Prostate gland (tissue), 2 donors: ENCODE measurements at regions not wholly inside any gene's neighbourhood (a gene's known extent, or its start where the extent isn't known, plus 50 kb on each side); places are given as distances from the start of the nearest gene placed in this dataset.

Experiments used
- DNase-seq: peaks from one replicate; pipeline ENCODE4 v3.0.0-alpha.2; 2019; ENCODE audit warnings: low spot score
- H3K27ac ChIP-seq, 2 donors: fragments of 200-600 bp; sonication (generic); 2 replicates each; pipeline ENCODE4 v1.5.1; 2017 to 2019
- H3K27me3 ChIP-seq: fragments of 200-600 bp; sonication (generic); replicated peaks from 2 replicates; pipeline ENCODE4 v1.5.1; 2019; ENCODE audit not compliant: insufficient read depth
- H3K36me3 ChIP-seq, 2 donors: fragments of 200-600 bp; sonication (generic); 1 replicate in 1 of 2; 2 replicates in 1 of 2; pipeline versions ENCODE4 v1.5.1 to v1.8.1; 2017 to 2019
- H3K4me1 ChIP-seq: fragments of 200-600 bp; sonication (generic); replicated peaks from 2 replicates; pipeline ENCODE4 v1.5.1; 2019
- H3K4me3 ChIP-seq, 2 donors: fragments of 200-600 bp; sonication (generic); 2 replicates each; pipeline ENCODE4 v1.5.1; 2017 to 2019
- H3K9me3 ChIP-seq: fragments of 200-600 bp; sonication (generic); 2 replicates; pipeline ENCODE4 v1.5.1; 2017
- CTCF ChIP-seq, 4 experiments: fragments of 200-600 bp in 2 of 4; fragments of 450-650 bp in 2 of 4; sonication (generic) in 2 of 4; IDR thresholded peaks; 1 replicate in 3 of 4; 2 replicates in 1 of 4; pipeline ENCODE4 v1.5.1; 2016 to 2019; ENCODE audit warnings: antibody characterized with exemption in 4 of 4, mild to moderate bottlenecking in 2 of 4, moderate library complexity in 2 of 4
- POLR2A ChIP-seq: fragments of 450-650 bp; IDR thresholded peaks from one replicate; pipeline ENCODE4 v1.6.1; 2016; ENCODE audit warnings: antibody characterized with exemption, mild to moderate bottlenecking
- POLR2AphosphoS5 ChIP-seq: sonication (generic); formaldehyde crosslinking; IDR thresholded peaks from one replicate; pipeline ENCODE4 v1.6.1; 2017; ENCODE audit warnings: antibody characterized with exemption
- WGBS: methylation state at CpG from one replicate; pipeline ENCODE4 v1.1.5; 2018; 5-methylcytosine and 5-hydroxymethylcytosine counted together
- intact Hi-C: fragments of 100-400 bp; cut with DNase I; formaldehyde crosslinking; loops from one replicate; pipeline ENCODE4 v1.14.2; 2022

DNA sequence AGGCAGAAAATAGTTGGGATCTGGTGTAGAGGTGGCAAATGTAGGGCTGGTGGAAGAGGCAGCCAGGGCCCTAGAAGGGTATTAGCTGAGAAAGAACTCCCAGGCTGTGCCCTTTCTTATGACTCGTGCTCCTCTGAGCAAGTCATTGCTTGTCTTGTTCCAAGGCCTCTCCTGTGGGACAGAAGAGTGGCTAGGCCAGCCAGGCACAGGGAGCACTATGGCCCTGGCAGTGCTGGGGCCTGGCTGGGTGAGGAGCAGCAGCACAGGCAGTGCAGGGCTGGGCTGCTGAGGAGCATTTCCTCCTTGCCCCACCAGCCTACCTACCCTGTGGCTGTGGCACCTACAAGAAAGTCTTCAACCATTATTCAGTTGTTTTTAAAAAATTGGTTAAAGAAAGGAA lies 298.5 kb upstream of the NR3C2 start:
- H3K9me3 ChIP-seq, result no peaks in the 10 kb centered on the region
- no peaks in the 10 kb centered on the region for H3K4me1 ChIP-seq
- H3K36me3 ChIP-seq, result no peaks in the 10 kb centered on the region
- TF ChIP-seq POLR2A, result no peak
- no peak for TF ChIP-seq POLR2AphosphoS5
- no peak for TF ChIP-seq CTCF (IDR thresholded peaks at IDR 0.05)
- H3K4me3 ChIP-seq, result no peak overlapping the region
- 61% methylated on average over 1 of the region's 1 CpG for WGBS
- no peak overlapping the region for H3K27ac ChIP-seq
- no peaks in the 10 kb centered on the region for H3K27me3 ChIP-seq
- intact Hi-C loops, result no loop called here
- DNase-seq, result no peak

DNA sequence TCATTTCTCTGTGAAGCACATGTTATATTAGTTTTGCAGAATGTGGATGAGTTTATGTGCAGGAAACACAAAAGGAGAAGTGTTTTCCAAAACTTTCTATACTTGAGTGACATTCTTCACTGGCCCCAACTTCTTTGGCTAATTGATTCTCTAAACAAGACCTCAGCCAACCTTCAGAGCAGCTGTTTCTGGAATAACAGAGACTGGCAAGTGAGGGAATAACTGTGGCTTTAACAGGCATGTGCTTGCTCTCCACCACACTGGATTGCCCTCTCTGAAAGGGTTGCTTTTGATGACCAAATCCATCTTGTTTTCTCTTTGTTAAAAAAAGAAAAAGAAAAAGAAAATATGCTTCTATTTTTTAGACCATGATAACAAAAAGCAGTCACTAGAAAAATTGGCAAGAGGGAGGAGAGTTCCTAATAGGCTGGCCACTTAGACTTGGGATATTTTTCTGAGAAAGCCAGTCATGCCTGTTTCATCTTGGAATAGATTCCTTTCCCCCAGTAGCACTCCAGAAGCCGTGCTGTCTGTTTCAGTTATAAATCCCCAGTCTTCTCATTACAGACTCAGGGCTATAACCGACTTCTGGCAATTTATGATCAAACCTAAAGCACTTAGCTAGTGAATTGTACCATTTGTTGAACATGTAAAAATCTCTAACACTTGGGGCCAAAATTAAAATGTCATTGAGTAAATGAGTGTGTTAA lies 295.0 kb upstream of the NR3C2 start:
- H3K27me3 ChIP-seq, result no peaks in the 10 kb centered on the region
- no peak overlapping the region for H3K4me3 ChIP-seq
- intact Hi-C loops, result no loop called here
- H3K27ac ChIP-seq, result no peak overlapping the region
- no peak for DNase-seq
- no peaks in the 10 kb centered on the region for H3K36me3 ChIP-seq
- H3K9me3 ChIP-seq, result no peaks in the 10 kb centered on the region
- 54% methylated on average over 2 of the region's 2 CpGs for WGBS
- H3K4me1 ChIP-seq, result no peaks in the 10 kb centered on the region
- no peak for TF ChIP-seq POLR2AphosphoS5

- TF ChIP-seq POLR2AphosphoS5 (no peak), POLR2A (no peak), CTCF (IDR thresholded peaks at IDR 0.05) (no peak)
Measured at GRCh38 chr4:148735432-148736155, 293.4 kb upstream of the NR3C2 start.

DNA sequence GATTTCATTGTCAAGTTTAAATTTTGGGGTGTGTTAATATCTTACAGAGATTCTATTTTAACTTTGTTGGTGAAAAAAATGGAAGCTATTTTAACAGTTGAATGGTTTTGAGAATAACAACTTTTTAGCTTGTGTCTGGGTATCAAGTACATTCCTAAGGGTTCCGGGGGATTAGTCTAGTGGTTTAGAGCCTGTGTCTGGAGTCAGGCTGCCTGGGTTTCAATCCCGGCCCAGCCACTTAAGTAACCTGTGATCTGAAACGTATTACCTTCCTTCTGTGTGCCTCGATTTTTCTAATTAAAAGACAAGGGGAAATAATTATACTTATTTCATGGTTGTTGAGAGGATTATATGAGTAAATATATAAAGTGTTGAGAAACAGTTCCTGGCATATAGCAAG lies 288.6 kb upstream of the NR3C2 start:
- no peaks in the 10 kb centered on the region for H3K27me3 ChIP-seq
- H3K4me1 ChIP-seq, result no peaks in the 10 kb centered on the region
- WGBS, result 63% methylated on average over 4 of the region's 4 CpGs
- intact Hi-C loops, result no loop called here
- TF ChIP-seq POLR2AphosphoS5, result no peak
- TF ChIP-seq POLR2A, result no peak
- no peak for TF ChIP-seq CTCF (IDR thresholded peaks at IDR 0.05)
- H3K4me3 ChIP-seq, result no peak overlapping the region
- H3K9me3 ChIP-seq, result no peaks in the 10 kb centered on the region
- H3K27ac ChIP-seq, result no peak overlapping the region
- H3K36me3 ChIP-seq, result no peaks in the 10 kb centered on the region
- no peak for DNase-seq

More at GRCh38 chr4:148735432-148736155, 293.4 kb upstream of the NR3C2 start:
- Histone ChIP-seq H3K27ac (no peak overlapping the region), H3K4me1 (no peaks in the 10 kb centered on the region), H3K4me3 (no peak overlapping the region), H3K27me3 (no peaks in the 10 kb centered on the region), H3K36me3 (no peaks in the 10 kb centered on the region), H3K9me3 (no peaks in the 10 kb centered on the region)
- intact Hi-C loops, result no loop called here
- WGBS, result 92% methylated on average over 5 of the region's 5 CpGs
- DNase-seq, result no peak

DNA sequence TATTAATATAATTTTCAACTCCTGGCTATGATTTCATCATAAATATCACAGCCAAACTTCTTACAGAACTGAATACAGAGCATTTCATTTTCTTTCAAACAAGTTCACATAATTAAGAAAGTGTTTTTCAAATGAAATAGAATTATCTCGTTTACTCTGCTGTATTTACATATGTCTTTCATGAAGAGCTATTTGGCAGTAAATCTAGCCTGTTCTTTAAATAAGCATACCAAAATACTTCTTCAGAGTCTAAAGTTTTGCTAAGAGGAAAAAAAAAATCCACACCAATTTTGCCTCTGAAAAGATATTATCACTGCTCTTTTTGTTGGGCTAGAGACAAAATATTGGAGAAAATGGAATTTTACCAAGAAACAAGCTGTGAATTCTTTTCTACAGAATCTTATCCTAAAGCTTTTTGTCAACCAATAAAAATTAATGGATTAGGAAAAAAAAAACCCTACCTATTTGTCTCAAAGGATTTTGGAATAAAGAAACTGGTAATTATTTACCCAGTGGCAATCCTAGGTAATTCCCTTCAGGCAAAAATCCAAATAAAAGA lies 287.9 kb upstream of the NR3C2 start:
- no peak for DNase-seq
- Histone ChIP-seq H3K27ac (no peak overlapping the region), H3K27me3 (no peaks in the 10 kb centered on the region), H3K4me1 (no peaks in the 10 kb centered on the region), H3K9me3 (no peaks in the 10 kb centered on the region), H3K36me3 (no peaks in the 10 kb centered on the region), H3K4me3 (no peak overlapping the region)
- TF ChIP-seq CTCF (IDR thresholded peaks at IDR 0.05) (no peak), POLR2A (no peak), POLR2AphosphoS5 (no peak)
- WGBS, result 10% methylated on average over 1 of the region's 1 CpG
- intact Hi-C loops, result no loop called here
